Lung (tissue), 11 donors: ENCODE measurements at regions not wholly inside any gene's neighbourhood (a gene's known extent, or its start where the extent isn't known, plus 50 kb on each side); places are given as distances from the start of the nearest gene placed in this dataset.
A peak's percentile ranks its signal among the peaks of the same experiment; 100 is the strongest.

ENCODE experiments used
- ATAC-seq: fragments of 200-7000 bp; cut with Tn5 transposase; one replicate; pipeline ENCODE4 v1.9.1; 2020; ENCODE audit warnings: moderate number of reproducible peaks; ENCODE audit not compliant: insufficient read depth, low FRiP score
- DNase-seq, 3 donors: peaks; one replicate each; pipeline ENCODE4 v3.0.0-alpha.2; 2013 to 2017
- H3K27ac ChIP-seq, 2 donors: one replicate each; pipeline ENCODE4 v1.5.1; 2013; ENCODE audit warnings: mild to moderate bottlenecking in 2 of 2, moderate library complexity in 2 of 2, control low read depth in 1 of 2, inconsistent platforms in 1 of 2, low read depth in 1 of 2, low read length in 1 of 2
- H3K27me3 ChIP-seq, 3 donors: one replicate each; pipeline ENCODE4 v1.5.1; 2013; ENCODE audit warnings: low read length in 2 of 3; ENCODE audit not compliant: control insufficient read depth in 3 of 3, insufficient read depth in 3 of 3
- H3K36me3 ChIP-seq, 4 donors: one replicate each; pipeline ENCODE4 v1.5.1; 2013; ENCODE audit warnings: low read length in 4 of 4, mild to moderate bottlenecking in 1 of 4, moderate library complexity in 1 of 4; ENCODE audit not compliant: control insufficient read depth in 4 of 4, insufficient read depth in 4 of 4
- H3K4me1 ChIP-seq, 5 donors: one replicate each; pipeline ENCODE4 v1.5.1; 2013; ENCODE audit warnings: low read length in 5 of 5, mild to moderate bottlenecking in 2 of 5, moderate library complexity in 1 of 5; ENCODE audit not compliant: control insufficient read depth in 5 of 5, insufficient read depth in 5 of 5
- H3K4me3 ChIP-seq: one replicate; pipeline ENCODE4 v1.5.1; 2013; ENCODE audit warnings: mild to moderate bottlenecking, control low read depth, moderate library complexity
- H3K9ac ChIP-seq, 2 donors: one replicate each; pipeline ENCODE4 v1.5.1; 2013; ENCODE audit warnings: low read length in 2 of 2, control low read depth in 1 of 2; ENCODE audit not compliant: insufficient read depth in 1 of 2
- H3K9me3 ChIP-seq, 4 donors: one replicate each; pipeline ENCODE4 v1.5.1; 2013; ENCODE audit warnings: low read length in 3 of 4, mild to moderate bottlenecking in 1 of 4, moderate library complexity in 1 of 4; ENCODE audit not compliant: control insufficient read depth in 4 of 4, insufficient read depth in 3 of 4
- CTCF ChIP-seq: IDR thresholded peaks from 2 replicates; pipeline ENCODE4 v1.5.1; 2012; ENCODE audit warnings: mild to moderate bottlenecking; ENCODE audit errors: control extremely low read depth, extremely low read depth
- WGBS, 2 donors: extraction: QIAGEN DNeasy Blood & Tissue Kit; methylation state at CpG; one replicate each; pipeline ENCODE4 v1.1.7; 2013; 5-methylcytosine and 5-hydroxymethylcytosine counted together
- donor health status: control.
- donor health status: control.
- donor health status: Bipolar disorder and iron deficiency.
- donor health status: healthy.
- donor health status: DM: yes; HTN: yes; CAD: no.

- H3K36me3 ChIP-seq = no peaks in the 10 kb centered on the region
- no peaks in the 10 kb centered on the region for H3K9me3 ChIP-seq
- H3K4me1 ChIP-seq = peaks cover 0 to 30% (median 13%) of the 10 kb centered on the region in 5 donors
- no peaks in the 10 kb centered on the region for H3K27me3 ChIP-seq
- DNase-seq = no peak
- no peak for TF ChIP-seq CTCF
- H3K27ac ChIP-seq = no peak overlapping the region
- H3K4me3 ChIP-seq = no peak overlapping the region
- H3K9ac ChIP-seq = no peak overlapping the region
- no peak for ATAC-seq
These were observed 177.8 kb upstream of the SGCD start for GRCh38 chr5:156149213-156149612.

GRCh38 chr5:156153602-156154001 is 173.4 kb upstream of the SGCD start:
- no peak for ATAC-seq
- Histone ChIP-seq H3K4me1 (peaks cover 0 to 20% (median 12%) of the 10 kb centered on the region in 5 donors), H3K9ac (no peak overlapping the region), H3K4me3 (no peak overlapping the region), H3K27me3 (no peaks in the 10 kb centered on the region), H3K27ac (no peak overlapping the region), H3K9me3 (no peaks in the 10 kb centered on the region), H3K36me3 (no peaks in the 10 kb centered on the region)
- DNase-seq = no peak
- WGBS, 2 donors = 68 to 73% methylated on average over 3 of the region's 3 CpGs
- no peak for TF ChIP-seq CTCF

DNA sequence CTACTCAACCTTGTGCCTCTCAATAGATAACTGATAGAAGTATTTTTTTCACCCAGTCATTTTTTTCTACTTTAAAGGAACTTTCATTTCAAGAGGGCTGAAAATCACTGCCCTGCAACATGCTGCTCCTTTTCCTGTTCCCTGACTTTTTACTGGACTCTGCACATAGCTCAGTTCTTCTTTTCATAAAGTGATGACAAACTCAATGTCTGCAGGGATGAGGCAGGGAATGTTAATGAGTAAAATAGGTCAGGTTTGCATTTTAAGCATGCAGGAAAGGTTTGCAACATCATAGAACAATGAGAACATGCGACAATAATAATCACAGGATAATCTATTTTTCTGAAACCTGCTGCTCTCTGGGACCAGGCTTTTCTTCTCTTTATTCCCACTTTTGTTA is 172.2 kb upstream of the SGCD start:
- Histone ChIP-seq H3K9ac (no peak overlapping the region), H3K4me1 (peaks cover 0 to 9% (median 2%) of the 10 kb centered on the region in 5 donors), H3K9me3 (no peaks in the 10 kb centered on the region), H3K36me3 (no peaks in the 10 kb centered on the region), H3K4me3 (no peak overlapping the region), H3K27ac (no peak overlapping the region), H3K27me3 (no peaks in the 10 kb centered on the region)
- DNase-seq (no peak), ATAC-seq (no peak)
- WGBS, 2 donors = 83 to 92% methylated on average over 1 of the region's 1 CpG
- no peak for TF ChIP-seq CTCF

- 44 to 69% methylated on average over 4 of the region's 4 CpGs for WGBS, 2 donors
- Histone ChIP-seq H3K4me1 (peaks cover 0 to 4% (median 0%) of the 10 kb centered on the region in 5 donors), H3K27ac (no peak overlapping the region), H3K4me3 (no peak overlapping the region), H3K9ac (no peak overlapping the region), H3K36me3 (no peaks in the 10 kb centered on the region), H3K27me3 (no peaks in the 10 kb centered on the region), H3K9me3 (no peaks in the 10 kb centered on the region)
- no peak for TF ChIP-seq CTCF
- peak; percentile 5 to 51 (median 22) for DNase-seq
- ATAC-seq = no peak
These were observed 171.4 kb upstream of the SGCD start for GRCh38 chr5:156155598-156155997.
